Right renal pelvis (tissue), 4 donors: ENCODE measurements at regions not wholly inside any gene's neighbourhood (a gene's known extent, or its start where the extent isn't known, plus 50 kb on each side); places are given as distances from the start of the nearest gene placed in this dataset.

Experiments used
- DNase-seq, 4 donors: peaks; one replicate each; pipeline ENCODE4 v3.0.0-alpha.2; 2013; ENCODE audit warnings: low read depth in 4 of 4, low spot score in 3 of 4, missing footprints in 1 of 4

DNA sequence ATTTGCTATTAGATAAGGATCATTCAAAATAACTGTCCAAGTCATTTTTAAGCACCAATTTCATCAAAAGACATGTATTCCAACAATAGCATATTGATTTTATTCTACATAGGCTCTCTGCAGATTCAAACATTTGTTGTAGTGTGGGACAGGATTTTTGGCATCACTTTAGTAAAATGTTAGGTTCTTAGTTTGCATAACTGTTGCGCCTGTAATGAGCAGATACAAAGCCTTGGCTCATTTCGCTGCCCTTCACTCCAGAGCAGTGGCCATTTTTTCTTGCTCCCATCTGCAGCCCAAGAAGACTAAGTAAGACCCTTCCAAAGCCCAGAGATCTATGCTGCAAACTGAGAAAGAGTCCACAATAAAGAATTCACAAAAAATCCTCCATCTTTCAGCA lies 446.0 kb upstream of the MPDZ start:
- DNase-seq = no peak

DNA sequence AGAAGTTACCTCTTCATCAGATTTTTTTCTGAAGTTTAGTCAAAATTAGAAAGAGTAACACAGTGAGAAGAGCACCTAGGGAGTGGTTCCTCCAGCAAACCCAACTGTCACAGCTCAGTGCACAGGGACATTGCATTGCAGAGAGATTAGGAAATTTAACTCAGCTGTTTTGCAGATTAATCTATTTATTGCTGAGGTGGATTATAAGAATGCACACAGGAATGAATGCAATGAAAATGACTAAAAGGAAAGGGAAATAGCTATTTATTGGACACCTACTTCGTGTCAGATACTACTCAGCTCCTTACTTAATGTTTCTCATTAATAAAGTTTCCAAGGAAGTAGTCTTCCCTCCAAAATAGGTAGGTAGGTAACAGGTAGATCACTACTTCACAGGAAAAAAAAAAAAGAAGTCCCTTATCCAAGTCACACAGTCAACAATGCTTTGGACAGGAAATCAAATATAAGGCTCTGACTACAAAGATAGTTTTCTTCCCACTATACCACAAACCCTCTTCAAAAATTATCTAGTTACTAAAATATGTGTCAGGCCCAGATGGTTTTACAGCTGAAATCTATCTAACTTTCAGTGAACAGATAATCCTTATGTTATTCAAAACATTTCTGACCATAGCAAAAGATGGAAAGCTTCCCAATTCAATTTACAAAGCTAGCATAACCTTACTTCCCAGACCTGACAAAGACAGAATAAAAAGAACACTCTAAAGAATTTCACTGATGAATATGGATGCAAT lies 442.2 kb upstream of the MPDZ start:
- no peak for DNase-seq

DNA sequence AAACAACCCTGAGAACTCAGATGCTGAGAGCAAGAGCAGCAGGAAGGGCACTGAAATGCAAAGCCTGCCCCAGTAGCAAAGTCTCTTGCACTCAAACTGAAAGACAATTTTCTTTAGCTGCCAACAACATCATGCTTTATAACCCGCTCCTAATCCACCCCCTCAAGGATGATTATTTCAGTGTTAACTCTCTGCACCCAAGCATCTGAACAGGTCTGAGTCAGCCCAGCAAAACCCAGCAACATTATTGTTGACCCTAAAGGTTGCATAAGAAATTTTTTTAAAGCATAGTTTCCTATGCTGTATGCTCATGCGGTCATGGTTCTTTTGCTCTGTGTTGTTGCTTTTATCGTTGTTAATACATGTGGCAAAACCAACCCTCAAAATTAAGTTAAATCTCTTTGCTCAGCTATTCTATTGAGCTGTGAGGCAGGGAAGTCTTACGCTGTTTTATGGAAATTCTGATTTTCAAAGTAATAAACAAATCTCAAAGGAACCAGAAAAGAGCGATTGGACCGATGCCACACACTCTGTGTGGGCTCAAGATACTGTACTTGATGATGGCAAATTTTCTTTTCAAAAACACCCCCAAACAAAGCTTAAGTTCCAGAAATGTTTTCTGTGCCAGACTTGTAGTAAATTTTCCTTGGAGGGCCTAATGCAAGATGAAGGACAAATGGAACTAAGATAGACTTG lies 440.6 kb upstream of the MPDZ start:
- DNase-seq = no peak

DNA sequence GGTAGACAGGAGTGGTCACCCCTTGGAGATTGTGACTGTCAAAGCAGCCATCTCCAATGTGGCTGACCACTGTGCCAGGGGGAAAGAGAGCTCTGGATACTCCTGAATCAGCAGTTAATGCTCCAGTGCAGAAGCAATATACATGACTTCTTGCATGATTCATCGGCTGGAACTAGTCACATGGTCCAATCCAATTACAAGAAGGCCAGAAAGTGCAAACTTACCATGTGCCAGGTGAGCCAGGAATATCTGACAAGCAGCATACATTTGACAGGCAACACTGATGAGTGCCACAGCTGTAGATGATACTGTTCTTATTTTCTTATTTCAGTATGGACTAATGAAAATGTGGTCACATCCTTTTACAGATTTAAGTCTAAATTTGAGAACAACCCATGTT lies 440.0 kb upstream of the MPDZ start:
- DNase-seq = no peak

DNA sequence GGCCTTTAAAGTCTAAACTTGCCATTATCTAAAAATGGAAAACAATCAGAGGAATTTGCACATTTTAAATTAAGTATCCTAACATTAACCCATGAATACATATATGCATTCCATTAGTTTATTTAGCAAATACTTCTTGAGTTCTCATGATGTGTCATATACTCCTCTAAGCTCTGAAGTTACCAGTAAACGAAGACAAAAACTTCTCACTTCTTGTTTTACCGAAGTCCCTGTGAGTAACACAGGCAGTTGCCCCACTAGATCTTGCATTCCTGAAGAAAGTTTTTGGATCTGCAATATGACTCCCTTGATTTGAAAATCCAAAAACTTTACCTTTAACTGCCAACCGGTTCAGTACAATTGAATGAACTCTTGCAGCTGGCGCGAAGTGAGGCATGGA lies 439.0 kb upstream of the MPDZ start:
- DNase-seq = no peak

DNA sequence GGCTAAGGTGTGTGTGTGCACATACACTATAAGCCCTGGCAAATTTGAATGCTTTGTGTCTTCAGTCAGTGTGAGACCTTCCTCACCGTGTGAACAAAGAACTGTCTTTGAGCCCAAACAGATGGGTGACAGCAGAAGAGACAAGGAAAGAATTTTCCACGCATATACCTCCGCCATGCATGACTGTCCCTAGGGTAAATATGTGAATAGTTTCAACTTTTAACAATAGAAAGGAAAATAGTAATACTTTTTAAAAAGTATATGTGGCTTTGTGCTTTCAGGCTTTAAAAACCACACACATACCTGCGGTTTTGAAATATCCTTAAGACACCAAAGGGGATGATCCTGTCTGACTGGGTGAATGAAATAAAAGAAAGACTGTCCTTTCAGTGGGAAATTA lies 438.6 kb upstream of the MPDZ start:
- DNase-seq = no peak

DNA sequence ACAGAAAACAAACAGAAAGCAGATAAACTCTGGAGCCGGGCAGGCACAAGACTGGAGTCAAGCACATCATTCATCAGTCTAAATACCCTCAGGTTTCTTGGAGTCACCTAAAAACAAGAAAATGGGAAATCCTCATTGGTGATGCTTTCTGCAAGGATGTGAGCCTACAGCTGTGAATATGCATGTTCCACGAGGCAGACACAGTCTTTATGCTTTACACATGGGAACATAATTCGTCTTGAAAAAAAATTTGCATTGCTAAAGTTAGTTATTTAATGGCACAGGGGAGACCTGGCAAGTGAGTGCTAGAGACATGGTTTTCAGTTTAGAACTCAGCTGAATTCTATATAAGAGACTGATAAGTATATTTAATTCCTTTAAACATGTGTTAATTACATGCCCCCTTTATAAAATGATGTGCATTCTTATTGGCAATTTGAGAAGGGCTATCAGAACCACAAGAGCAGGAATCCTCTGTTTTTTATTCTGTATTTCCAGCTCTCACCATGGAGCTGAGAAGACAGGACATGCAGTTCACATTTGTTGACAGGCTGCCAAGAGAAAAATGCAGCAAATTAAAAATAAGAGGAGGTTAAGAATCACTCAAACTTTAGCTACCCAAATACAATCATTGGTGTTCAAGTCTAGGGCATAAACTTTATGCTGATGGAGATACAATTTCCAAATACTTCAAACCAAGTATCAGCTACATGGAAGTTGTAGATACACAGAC lies 438.0 kb upstream of the MPDZ start:
- DNase-seq = no peak

DNA sequence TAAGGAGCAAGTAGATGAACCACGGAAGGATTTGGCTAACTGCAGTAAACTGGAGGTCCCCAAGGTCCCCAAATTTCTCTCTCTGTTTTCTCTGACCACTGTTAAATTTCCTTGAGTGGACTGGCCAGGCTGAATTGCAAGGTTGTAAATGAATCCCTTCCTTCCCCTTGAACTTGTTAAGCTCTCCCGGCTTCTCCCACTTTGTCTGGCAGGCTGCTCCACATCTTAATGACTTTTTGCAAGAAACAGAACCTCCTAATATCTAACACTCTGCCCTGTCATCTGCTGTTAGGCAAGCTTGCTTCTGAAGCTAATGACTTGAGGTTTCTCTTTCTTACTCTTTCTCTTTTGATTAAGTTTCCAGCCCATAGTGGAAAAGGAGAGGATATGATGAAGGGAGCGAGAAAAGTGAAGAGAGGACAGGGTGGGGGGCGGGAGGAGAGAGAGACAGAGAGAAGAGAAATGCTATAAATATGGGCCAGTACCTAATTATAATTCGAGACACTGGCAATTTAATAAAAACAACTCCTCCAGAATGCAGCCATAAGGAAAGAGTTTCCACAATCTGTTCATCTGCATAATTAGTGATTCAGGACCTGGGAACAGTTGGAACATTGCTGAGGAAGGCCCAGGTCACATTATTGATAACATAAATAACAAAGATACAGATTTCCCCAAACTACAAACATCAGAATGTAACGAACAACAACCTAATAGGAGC lies 437.3 kb upstream of the MPDZ start:
- DNase-seq = no peak

DNA sequence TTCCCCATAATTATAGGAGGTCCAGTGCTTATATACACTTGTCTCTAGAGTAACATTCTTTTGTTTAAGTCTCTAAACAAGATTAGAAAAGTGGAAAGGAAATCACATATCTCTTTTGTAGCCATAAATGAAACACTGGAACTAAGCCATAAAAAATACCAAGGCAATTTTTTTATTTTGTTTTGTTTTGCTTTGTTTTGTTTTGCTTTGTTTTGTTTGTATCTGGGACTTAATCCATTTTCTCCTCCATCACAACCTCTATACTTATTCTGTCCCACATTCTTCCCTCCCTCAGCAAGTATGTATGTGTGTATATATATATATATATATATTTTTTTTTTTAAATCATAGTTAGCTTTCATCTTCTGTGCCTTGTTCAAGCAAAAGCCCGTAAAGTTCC lies 436.6 kb upstream of the MPDZ start:
- no peak for DNase-seq

DNA sequence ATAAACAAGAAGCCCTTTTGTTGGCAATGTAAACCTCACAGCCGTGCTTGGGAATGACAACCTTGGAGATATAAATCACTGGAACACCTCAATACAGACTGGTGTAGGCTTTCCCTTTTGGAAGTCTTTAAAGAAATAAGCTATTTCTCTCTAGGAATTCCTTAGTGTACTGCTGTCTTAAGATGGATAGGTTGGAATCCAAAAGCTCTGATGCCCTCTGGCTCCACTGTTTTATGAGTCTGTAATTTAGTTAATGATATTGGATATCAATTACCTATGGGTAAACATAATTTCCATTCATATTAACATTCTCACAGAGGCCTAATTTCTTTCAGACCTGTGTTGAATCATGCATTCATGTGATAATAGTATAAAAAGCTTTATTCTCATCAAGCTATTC lies 435.9 kb upstream of the MPDZ start:
- no peak for DNase-seq

DNA sequence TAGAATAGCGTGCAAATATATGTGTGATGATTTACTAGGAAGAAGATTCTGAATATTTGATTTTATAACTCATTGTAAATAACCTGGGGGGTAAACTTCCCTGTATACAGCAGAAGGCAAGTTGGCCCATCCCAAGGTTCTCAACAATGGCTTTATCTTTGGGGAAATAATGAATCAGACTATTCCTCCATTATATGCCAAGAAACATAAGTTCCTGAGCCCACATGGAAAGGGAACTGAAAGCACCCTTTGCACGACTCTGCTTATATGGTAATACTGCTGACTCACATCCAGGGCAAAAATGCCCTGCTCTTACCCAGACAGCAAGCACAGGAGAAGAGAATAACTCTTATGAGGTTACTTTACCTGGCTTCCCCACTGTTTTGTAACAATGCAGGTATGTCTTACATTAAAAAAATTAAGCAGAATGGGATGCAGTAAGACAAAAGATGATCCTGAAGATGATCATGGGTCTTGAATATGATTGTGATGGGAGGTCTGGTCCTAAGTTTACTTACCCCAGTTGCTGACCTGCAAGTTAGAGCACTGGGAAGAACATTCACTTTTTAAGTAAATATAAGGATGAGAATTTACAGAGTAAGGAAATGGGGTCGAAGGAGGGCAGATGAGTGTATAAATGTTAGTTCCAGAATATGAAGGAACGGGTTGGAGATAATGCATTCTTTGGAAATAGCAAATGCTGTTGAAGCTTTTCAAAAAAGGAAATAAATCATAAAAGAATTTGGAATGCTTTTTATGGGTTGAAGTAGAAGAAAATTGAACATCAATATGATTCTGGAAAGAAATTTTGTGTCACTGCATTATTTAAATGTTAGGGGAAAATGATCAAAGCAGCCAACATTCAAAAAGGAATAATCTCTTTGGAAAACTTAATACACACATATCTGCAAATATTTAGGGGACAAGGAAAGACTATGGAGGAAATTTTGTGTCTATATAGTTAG lies 428.4 kb upstream of the MPDZ start:
- DNase-seq = no peak

DNA sequence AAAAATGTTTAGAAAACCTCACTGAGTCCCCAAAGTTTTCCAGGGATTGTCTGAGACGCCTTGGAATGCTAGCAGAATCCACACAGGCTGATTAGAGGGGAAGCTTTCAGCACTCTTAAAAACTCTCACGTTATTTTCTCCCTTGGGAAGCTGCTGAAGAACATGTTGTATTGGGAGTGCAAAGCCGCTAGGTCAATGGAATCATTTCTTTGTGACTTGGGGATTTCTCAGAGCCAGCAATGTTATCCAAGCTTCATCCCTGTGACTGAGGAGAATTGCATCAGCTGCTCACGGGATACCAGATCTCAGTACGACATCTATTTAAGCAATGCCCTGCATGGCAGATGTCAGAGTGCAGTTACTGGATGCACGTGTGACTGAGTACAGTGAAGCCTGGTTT lies 426.4 kb upstream of the MPDZ start:
- no peak for DNase-seq

DNA sequence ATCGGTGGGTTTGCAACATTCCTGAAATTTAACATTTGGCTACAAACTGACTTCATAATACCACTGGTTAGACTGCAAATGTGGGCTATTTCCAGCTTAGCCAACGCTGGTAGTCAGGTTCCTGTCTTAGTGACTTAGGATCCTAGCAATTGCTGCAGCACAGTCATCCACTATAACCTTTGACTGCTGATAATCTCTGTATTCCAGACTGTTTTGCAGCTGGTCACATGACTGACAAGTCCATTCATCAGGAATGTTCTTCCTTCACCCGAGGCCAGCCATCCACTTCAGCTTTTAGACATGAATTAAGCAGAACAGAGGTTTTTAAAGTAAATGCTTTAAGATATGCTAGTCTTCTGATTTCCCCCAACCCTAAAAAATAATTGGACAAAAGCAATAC lies 425.9 kb upstream of the MPDZ start:
- DNase-seq = no peak

DNA sequence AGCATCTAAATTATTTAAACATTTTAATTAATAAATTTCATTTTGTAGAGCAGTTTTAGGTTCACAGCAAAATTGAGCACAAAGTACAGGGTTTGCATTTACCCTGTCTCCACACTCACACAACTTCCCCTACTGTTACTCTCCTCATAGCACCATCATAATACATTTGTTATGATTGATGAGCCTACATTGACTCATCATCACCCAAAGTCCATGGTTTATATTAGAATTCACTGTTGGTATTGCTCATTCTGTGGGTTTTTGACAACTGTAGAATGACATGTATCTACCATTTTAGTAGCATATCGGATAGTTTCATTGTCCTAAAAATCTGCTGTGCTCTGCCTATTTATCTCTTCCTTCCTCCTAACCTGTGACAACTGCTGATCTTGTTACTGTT lies 411.1 kb upstream of the MPDZ start:
- DNase-seq = no peak

DNA sequence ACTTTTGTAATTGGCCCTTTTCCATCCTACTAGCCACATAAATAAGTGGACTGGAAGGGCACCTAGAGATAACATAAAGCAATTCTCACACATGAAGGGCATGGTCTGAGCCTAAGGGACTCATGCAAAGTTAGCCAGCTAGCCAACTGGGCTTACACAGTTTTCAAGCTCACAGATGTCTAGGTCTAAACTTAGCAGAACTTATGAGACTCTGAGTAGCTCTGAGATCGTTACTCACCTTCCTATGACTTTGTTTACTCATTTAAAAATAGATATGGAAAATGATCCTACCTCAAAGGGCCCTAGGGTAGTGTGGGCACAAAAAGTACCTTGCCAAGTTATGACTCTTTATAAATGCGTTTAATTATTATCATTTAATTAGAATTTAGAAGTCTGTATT lies 410.4 kb upstream of the MPDZ start:
- no peak for DNase-seq

DNA sequence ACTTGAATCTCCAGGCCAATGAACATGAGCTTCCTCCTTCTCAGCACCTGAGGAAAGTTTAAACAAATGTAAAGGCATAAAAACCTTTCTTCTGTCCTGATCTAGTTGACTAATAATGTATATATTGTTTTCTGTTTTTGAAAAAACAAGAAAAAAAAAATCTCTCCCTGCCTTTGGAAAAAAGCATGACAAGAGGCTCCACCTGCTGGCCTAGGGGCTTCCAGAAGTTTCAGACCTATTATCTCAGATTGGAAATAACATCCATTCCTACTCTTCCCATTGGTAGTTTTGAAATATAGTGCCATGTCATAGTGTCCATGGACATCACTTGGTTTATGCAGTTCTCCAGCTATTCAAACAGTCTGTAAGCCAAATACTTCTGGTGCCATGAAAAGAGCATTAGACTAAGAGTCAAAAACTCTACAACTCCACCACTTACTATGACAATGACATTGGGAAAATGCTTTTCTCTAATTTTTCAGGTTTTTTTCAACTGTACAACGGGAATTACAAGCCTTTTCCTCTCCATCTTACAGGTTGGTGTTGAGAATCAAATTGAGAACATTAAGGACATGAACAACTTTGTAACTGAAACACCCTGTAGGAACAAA lies 409.6 kb upstream of the MPDZ start:
- DNase-seq = no peak

DNA sequence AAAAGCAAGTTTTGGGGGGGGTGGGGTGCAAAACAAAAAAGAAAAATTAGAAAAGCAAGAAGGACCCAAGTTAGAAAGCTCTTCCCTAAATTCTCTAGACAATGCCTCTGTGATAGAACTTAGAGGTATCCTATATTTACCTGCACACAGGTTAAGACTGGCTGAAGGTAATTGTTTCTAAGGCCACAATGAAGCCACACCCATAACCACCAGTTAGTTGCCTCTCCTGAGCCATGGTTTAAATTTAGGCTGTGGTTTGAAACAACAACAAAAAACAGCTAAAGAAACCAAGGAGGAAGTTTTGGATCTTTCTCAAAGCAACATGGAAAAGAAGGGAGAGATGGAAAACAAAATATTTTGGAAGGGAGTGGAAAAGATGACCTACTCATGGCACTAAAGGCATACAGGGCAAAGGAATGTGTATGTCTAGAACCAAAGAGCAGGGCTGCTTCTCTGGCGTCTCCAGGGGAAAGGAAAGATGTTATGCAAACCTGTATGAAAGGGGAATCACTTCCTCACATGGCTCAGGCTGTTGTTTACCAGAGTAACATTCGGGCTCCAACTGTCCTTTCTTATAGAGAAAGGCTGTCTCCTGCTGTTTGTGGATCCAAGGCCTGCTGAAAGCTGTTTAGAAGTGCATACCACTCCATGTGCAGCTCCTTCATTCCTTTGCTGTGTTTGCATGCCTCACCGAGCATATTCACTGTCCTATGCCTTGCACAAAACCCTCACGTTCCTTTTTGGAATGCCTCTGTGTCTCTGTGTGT lies 408.9 kb upstream of the MPDZ start:
- DNase-seq = no peak

DNA sequence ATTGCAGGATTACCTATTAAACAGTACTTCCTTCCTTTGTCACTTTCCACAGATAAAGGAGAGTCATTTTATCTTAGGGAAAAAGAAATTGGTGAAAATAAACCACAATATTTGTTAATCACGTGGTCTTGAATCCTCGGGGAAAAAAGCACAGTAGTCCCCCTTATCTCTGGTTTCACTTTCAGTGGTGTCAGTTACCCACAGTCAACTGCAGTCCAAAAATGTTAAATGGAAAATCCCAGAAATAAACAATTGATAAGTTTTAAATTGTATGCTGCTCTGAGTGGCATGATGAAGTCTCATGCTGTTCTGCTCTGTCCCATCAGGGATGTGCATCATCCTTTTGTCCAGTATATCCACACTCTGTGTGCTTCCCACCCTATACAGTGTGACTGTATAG lies 405.2 kb upstream of the MPDZ start:
- no peak for DNase-seq

DNA sequence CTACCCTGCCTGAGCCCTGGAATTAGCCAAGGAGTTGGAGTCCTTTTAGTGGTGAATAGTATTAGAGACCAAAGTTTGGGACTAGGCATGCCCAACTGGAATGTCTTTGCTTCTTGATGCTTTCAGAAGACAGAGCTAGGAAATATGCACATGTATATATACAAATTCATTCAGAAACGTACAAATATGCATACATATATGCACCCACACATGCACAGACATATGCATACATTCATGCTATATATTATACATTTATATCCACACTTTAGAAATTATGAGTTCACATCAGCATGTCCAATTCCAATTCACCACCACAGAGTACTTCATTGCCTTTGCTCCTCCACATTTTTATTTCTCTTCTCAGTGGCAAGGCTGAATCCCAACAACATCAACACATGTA lies 398.3 kb upstream of the MPDZ start:
- DNase-seq = no peak
